COLO668 (cell line): ENCODE measurements at regions not wholly inside any gene's neighbourhood (a gene's known extent, or its start where the extent isn't known, plus 50 kb on each side); places are given as distances from the start of the nearest gene placed in this dataset.
A peak's percentile ranks its signal among the peaks of the same experiment; 100 is the strongest.
"Not testable (repeated sequence)": the region's sequence is repeated elsewhere in the genome, so short reads cannot be mapped to it uniquely, and the experiment has no call there.

ENCODE experiments used
- DNase-seq: peaks from one replicate; lab custom pipeline; 2025; ENCODE audit not compliant: unreplicated experiment; lab: John Stamatoyannopoulos, UW

DNA sequence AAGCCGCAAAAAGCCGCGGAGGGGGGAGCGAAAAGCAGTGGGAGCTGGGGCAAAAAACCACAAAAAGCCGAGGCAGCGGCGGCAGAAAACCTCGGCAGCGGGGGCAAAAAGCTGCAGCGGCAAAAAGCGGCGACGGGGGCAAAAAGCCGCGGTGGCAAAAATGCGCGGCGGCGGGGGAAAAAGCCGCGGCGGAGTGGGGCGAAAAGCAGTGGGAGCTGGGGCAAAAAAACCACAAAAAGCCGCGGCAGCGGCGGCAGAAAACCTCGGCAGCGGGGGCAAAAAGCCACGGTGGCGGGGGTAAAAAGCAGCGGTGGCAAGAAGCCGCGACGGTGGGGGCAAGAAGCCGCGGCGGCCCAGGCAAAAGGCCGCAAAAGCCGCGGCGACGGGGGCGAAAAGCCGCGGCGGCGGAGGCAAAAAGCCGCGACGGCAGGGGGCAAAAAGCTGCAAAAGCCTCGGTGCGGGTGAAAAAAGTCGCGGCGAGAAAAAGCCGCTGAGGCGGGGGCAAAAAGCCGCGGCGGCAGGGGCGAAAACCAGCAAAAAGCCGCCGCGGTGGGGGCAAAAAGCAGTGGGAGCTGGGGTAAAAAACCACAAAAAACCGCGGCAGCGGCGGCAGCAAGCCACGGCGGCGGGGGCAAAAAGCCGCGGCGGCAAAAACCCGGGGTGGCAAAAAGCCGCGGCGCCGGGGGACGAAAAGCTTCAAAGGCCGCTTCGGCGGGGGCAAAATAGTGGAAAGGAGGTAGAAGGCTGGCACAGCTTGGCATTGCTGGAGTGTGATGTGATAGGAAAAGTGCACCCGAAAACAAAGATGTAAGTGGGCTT, 135.9 kb downstream of the ZNF92 start:
- DNase-seq: peak; percentile 66

DNA sequence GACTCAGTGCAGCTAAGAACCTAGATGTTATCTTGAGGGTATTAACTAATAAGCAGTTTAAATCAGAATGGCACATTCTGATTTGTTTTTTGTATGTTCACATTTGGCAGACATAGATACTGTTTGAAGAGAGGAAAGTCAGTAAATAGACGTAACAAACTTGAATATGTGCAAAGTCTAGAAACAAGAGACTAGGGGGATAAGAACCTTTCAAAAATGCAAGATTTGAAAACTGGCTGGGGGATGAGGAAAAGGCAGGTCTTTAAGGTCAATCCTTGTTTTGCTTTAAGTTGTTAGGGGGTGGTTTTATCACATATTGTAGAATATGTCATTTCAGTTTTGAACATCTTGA, 136.5 kb downstream of the ZNF92 start:
- DNase-seq: not testable (repeated sequence)

DNA sequence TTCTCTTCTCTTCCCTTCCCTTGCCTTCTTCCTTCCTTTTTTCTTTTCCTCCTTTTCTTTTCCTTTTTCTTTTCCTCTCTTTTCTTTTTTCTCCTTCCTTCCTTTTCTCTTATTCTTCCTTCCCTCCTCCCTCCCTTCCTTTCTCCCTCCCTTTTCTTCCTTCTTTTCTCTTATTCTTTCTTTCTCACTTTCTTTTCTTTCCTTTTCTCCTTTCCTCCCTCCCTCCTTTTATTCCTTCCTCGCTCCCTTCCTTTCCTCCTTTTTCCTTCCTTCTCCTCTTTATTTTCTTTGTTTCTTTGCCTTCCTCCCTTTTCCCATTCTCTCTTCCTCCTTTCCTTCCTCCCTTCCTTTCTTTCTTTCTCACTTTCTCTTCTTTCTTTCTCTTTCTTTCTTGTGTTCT, 146.1 kb downstream of the ZNF92 start:
- not testable (repeated sequence) for DNase-seq

DNA sequence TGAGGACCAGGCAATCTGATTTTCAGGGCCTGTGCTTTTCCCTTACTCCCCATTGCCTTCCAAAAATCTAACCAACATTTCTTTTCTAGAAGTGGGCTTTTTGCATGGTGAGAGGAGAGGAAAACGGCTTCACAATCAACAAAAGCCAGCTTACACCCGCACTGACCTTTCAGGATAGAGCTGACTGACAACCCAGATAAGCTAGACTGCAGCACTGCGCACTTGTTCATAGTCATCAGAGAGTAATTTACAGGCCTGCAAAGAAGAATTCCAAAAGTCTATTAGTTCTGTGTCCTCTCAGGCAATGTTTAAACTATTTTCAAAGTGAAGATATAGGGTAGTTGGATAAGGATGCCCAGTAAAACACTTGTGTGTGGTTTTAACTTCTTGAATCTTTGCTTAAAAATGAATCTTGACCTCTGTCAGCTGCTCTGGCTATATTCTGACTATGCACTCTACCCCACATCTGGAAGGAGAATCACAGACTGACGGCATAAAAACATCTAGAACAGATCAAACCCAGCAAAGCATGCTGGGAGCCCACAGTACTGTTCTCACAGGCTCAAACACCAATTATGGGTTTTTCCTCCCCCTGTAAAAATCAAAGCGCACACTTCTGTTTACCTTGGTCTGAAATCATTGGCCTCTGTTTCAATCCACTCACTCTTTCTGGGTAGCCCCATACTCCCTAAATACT, 172.0 kb downstream of the ZNF92 start:
- not testable (repeated sequence) for DNase-seq

DNA sequence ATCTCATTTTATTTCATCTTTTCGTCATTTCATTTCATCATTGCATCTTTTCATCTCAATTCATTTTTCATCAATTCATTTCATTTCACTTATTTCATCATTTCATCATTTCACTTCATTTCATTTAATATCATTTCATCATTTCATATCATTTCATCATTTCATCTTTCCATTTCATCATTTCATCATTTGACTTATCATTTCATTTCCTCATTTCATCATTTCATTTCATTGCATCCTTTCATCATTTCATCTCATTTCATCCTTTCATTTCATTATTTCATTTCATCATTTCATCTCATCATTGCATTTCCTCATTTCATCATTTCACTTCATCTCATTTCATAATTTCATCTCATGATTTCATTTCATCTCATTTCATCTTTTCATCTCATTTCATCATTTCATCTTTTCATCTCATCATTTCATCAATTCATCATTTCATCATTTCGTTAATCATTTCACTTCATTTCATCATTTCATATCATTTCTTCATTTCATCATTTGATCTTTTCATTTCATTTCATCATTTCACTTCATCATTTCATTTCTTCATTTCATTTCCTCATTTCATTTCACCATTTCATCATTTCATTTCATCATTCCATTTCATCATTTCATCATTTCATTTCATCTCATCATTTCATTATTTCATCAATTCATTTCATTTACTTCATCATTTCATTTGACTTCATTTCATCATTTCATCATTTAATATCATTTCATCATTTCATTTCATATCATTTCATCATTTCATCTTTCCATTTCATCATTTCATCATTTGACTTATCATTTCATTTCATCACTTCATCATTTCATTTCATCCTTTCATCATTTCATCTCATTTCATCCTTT, 176.2 kb downstream of the ZNF92 start:
- DNase-seq: not testable (repeated sequence)

DNA sequence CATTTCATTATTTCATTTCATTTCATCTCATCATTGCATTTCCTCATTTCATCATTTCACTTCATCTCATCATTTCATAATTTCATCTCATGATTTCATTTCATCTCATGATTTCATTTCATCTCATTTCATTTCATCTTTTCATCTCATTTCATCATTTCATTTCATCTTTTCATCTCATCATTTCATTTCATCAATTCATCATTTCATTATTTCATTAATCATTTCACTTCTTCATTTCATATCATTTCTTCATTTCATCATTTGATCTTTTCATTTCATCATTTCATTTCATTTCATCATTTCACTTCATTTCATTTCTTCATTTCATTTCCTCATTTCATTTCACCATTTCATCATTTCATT, 176.8 kb downstream of the ZNF92 start:
- DNase-seq: not testable (repeated sequence)

DNA sequence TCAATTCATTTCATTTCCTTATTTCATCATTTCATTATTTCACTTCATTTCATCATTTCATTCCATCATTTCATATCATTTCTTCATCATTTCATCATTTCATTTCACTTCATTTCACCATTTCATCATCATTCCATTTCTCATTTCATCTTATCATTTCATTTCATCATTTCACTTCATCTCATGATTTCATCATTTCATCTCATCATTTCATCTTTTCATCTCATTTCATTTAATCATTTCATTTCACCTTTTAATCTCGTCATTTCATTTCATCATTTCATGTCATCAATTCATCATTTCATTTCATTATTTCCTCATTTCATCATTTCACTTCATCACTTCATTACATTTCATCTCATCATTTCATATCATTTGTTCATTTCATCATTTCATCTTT, 177.4 kb downstream of the ZNF92 start:
- not testable (repeated sequence) for DNase-seq

DNA sequence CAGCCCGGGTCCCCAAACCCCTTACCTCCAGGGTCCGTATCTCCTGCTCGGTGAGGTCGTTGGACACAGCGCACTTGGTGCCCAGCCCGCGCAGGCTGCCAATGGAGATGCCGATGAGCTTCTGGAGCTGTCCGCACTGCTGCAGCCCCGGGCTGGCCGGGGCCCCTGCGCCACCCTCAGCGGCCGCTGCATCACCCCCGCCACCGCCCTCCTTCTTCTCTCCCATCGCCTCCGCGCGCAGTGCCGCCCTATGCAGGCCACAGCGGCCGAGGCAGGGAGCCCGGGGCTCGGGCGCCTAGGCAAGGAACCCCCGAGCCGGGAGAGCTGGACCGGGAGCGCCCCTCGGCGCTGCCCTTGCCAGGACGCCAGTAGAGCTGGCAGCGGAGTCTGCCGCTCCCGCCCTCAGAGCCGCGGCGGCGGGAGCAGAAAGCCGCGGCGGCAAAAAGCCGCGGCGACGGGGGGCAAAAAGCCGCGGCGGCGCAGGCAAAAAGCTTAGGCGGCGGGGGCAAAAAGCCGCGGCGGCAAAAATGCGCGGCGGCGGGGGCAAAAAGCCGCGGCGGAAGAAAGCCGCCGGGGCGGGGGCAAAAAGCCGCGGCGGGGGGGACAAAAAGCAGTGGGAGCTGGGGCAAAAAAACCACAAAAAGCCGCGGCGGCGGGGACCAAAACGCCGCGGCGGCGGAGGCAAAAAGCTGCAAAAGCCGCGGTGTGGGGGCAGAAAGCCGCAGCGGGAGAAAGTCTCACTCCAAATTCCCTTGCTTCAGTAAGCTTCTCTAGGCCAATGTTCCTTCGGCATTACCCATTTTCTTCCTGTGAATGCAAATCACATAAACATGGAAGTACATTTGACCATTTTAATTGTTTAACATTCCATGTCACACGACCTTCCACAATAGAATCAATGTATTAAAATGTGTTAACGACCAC, 181.2 kb downstream of the ZNF92 start:
- not testable (repeated sequence) for DNase-seq

DNA sequence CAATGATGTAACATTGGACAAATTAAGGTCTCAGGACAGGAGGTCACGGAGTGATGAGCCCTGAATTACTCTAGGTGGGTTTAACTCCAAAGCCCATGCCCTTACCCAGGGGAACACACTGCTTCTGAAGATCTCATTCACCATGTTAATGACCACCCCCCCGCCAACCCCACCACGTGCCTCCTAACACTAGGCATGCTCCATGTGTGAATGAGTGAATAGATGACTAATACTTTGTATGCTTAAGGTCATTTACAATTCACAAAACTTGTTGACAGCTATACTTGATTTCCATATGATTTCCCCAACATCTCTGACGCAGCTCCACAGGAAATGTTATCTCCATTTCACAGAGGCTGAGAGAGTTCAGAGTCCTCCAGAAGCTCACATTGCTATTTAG, 184.9 kb downstream of the ZNF92 start:
- not testable (repeated sequence) for DNase-seq

DNA sequence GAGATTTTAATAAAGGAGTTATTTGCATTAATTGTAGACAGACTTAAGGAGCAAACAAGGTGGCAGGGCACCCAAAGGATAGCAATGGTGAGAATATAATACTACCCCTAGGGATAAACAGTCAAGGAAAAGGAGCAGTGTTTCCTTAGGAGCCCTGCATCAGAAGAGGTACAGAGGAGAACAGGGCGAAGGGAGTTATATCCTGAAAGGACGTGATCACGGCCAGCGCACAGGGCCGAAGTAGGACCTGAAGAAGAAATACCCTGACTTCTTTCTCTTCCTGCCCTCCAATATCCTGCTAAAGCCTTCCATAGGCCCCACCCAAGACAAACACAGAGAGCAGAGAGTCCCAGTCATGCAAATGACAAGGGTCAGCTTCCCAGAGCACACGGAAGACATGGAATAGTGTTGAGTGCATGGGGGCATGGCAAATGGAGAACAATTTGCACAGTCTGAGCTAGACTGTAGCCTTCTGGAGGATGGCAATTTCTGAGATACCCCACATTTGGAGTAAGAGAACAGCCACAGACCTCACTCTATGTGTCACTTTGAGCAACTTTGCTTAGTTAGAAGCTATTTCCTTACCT, 188.2 kb downstream of the ZNF92 start:
- DNase-seq: not testable (repeated sequence)

DNA sequence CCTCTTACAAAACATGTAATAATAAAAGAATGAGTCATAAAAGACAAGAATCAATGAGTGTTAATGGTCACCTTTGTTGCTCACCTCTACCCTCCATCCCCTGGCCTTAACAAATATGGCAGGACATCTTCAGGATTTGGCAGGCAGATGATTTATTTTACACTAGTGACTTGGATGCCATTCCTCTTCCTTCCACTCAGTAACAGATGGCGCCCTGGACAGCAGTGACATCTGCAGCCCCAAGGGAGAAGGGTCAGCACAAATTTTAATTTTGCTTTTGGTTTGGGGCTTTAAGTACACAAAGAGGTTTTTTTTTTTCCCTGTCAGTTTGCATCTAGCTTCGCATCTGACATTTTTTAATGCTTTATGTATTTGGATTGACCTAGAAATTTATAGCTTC, 188.9 kb downstream of the ZNF92 start:
- not testable (repeated sequence) for DNase-seq

DNA sequence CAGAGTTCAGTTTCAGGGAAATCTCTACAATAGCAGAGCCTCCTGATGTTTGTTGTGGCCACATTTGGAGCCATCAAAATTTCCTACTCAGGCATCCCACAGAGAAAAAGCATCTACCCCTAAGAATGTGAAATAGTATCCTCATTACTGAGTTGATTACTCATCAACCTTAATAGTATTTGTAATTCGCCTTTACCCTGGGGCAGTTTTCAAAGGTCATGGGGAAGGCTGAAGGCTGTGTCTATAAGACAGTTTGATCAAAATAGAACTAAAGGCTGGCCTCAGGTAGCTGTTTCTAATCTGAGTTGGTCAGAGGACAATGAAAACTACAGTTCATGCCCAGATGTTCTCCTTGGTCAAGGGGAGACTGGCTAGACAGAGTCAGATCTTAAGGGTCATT, 189.7 kb downstream of the ZNF92 start:
- DNase-seq: not testable (repeated sequence)

DNA sequence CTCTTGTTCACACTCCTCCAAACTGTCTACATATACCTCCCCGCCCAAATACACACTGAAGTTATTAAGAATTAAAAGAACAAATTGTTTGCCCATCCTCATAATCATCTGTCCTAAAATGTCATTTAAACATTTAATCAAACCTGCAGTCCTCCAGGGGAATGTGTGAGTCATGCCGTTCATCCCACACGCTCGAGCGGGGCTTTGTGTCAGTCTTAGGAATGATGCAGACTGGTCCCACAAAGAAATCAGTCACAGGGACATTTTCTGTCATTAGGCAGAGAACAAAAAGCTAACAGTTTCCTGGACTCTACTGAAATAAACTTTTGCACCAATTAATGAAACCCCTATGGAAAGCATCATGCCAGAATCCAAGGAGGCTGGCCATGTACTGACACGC, 194.6 kb downstream of the ZNF92 start:
- not testable (repeated sequence) for DNase-seq

DNA sequence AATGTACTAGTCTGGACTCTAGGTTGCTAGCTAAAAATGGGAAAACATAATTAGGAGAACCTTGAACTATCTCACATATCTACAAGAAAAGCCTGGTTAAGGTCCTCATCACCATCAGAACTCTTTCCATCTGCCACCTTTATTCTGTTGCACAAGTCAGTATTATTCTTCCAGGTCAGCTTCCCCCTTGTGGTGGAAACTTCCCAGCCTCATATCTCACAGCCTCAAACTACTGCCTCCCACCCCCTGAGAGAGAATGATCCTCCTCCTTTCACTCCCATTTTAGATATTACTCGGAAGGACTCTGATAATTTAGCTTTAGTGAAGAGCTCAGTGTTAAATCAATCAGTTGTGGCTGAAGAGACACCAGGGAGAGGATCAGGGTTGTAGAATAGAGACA, 197.3 kb downstream of the ZNF92 start:
- DNase-seq: not testable (repeated sequence)

DNA sequence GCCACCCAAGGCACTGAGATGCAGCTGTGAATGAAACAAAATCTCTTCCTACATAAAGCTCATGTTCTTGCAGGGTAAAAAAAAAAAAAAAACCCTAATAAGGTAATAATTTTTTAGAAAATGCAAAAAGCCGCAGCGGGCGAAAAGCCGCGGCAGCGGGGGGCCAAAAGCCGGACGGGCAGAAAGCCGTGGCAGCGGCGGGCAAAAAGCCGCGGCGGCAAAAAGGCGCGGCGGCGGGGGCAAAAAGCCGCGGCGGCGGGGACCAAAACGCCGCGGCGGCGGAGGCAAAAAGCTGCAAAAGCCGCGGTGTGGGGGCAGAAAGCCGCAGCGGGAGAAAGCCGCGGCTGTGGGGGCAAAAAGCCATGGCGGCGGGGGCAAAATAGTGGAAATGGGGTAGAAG, 198.9 kb downstream of the ZNF92 start:
- peak; percentile 56 for DNase-seq

DNA sequence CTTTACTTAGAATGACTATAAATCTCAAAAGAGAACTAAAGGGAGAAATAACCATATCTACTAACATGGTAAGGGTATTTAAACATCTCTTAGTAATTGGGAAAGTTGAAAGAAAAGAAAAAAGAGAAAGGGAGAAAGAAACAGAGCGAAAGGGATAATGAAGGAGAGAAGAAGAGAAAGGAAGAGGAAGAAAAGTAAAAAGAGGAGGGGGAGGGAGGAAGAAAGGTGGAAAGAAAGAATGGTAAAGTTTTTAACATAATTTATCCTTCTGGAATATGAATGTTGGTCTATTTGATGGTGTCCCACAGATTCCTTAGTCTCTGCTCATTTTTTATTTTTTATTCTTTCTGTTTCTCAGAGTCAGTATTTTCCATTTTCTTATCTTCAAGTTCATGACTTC, 202.7 kb downstream of the ZNF92 start:
- not testable (repeated sequence) for DNase-seq

DNA sequence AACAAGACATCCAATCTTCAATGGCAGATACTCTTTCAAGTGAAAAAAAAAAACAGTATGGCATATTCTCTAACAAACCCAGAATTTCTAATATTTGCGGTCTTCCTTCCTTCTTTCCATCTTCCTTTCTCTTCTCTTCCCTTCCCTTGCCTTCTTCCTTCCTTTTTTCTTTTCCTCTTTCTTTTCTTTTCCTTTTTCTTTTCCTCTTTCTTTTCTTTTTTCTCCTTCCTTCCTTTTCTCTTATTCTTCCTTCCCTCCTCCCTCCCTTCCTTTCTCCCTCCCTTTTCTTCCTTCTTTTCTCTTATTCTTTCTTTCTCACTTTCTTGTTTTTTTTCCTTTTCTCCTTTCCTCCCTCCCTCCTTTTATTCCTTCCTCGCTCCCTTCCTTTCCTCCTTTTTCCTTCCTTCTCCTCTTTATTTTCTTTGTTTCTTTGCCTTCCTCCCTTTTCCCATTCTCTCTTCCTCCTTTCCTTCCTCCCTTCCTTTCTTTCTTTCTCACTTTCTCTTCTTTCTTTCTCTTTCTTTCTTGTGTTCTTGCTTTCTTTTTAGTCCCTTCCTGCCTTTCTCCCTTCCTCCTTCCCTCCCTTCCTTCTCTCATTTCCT, 209.0 kb downstream of the ZNF92 start:
- DNase-seq: not testable (repeated sequence)

DNA sequence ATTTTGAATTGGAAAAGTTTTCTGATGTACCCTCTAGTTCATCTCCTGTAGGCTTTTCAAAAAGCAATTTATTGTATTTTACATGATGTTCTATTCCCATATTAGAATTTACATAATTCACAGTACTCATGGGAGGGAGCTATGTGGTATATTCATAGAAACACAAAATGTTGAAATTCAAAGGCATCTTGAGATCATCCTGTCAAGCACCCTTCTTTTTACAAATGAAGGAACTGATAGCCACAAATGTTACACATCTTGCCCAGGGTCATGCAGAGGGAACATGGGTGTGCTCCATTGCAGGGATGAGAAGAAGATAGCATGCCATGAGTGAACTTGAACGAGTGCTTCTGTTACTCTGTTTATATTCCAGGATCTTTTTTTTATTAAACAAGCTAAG, 228.8 kb downstream of the ZNF92 start:
- not testable (repeated sequence) for DNase-seq

DNA sequence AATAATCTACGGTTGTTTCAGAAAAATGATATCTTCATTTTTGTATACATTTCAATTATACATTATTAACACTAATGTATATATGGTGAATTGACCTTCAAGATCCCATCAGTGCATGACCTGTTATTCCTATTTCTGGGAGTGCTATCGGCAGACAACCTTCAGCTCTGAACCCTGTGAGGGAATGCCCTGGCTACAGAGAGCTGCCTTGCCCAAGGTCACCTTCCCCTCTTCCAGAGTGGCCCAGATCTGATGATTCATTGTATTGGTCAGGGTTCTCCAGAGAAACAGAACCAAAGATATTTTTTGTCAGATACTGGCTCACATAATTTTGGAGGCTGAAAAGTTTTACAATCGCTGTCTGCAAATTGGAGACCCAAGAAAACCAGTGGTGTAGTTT, 235.5 kb downstream of the ZNF92 start:
- DNase-seq: no peak
